ENCODE measurements at regions not wholly inside any gene's neighbourhood (a gene's known extent, or its start where the extent isn't known, plus 50 kb on each side); places are given as distances from the start of the nearest gene placed in this dataset.

DNA sequence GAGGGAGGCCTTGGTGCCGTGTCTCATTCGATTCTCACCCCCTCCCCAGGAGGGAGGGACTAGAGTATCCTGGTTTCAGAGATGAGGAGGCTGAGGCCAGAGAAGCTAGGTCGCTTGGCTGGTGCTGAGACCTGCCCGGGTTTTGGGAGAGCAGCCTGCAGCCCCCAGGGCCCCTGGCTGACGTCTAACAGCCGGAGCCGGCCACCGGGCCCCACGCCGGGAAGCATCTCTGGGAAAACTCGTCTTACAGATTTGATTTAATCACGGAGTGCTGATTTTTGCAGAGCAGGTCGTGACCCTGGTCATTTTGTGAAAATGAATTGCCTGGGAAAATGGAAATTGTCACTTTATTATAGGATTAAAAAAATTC is 97.5 kb downstream of the MICALL2 start:
- Mint-ChIP-seq H3K27ac (no peak overlapping the region), H3K9me3 (peaks cover 3% of the 10 kb centered on the region), H3K27me3 (ENCODE audit: low read depth) (peaks cover 5% of the 10 kb centered on the region), H3K4me1 (ENCODE audit: low read depth) (no peaks in the 10 kb centered on the region), H3K36me3 (ENCODE audit: low read depth) (no peaks in the 10 kb centered on the region), H3K4me3 (no peak overlapping the region)

DNA sequence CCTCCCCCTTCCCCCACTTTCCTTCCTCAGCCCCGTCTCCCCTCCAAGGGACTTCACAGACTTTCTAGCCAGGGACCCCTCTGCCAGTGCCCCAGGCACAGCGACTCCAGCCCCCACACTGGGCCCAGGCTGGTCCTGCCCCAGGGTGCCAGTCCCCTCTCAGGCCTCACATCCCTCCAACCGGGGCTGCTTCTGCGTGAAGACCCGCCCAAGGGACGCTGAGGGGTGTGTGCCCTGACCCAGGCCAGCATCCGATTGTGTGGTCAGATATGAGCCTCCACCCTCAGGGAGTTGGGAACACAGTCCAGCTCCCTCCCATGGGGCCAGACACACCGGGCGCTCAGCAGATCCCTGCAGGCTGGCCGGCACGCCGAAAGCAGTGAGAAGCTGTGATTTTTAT is 97.0 kb downstream of the MICALL2 start:
- Mint-ChIP-seq H3K36me3 (ENCODE audit: low read depth) (no peaks in the 10 kb centered on the region), H3K4me3 (no peak overlapping the region), H3K27ac (no peak overlapping the region), H3K27me3 (ENCODE audit: low read depth) (peaks cover 8% of the 10 kb centered on the region), H3K4me1 (ENCODE audit: low read depth) (no peaks in the 10 kb centered on the region), H3K9me3 (peaks cover 3% of the 10 kb centered on the region)

- no peak overlapping the region for H3K27ac Mint-ChIP-seq
- H3K4me3 Mint-ChIP-seq, result no peak overlapping the region
- peaks cover 16% of the 10 kb centered on the region for H3K27me3 Mint-ChIP-seq (ENCODE audit: low read depth)
- peaks cover 3% of the 10 kb centered on the region for H3K9me3 Mint-ChIP-seq
- no peaks in the 10 kb centered on the region for H3K4me1 Mint-ChIP-seq (ENCODE audit: low read depth)
- H3K36me3 Mint-ChIP-seq (ENCODE audit: low read depth), result no peaks in the 10 kb centered on the region
These were observed 95.0 kb downstream of the MICALL2 start for GRCh38 chr7:1364068-1364905.

DNA sequence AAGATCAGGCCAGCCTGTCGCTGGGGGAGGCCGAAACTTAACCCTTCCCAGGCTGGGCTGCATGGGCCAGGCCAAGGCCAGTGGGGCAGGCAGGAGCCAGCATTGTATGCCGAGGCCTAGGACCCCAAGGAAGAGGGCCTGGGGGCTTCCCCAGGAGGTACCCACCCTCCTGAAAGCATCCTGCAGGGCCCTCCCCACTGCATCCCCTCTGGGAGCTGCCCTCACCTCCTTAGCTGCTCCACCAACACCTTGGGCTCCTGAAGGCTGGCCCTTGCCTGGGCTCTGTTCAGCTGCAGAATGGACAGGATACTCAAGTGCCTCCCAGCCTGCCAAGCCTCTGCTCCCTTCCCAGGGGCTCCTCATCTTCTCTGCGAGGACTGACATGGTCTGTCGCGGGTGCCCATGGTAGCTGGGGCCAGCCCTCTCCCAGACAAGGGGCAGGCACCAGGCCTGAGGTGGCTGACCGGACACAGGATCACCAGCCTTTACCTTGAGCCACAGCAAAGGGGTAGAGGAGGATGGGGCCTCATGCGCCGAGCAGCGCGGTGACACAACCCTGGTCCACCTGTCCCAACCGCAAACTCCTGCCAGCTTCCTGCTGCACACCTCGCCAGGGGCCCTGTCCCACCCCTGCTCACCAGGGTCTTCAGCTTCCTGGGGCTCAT is 94.2 kb downstream of the MICALL2 start:
- H3K4me1 Mint-ChIP-seq (ENCODE audit: low read depth), result no peaks in the 10 kb centered on the region
- H3K36me3 Mint-ChIP-seq (ENCODE audit: low read depth), result no peaks in the 10 kb centered on the region

GRCh38 chr7:1365846-1366245 is 93.4 kb downstream of the MICALL2 start:
- no peak overlapping the region for H3K27ac Mint-ChIP-seq
- H3K4me3 Mint-ChIP-seq, result no peak overlapping the region
- peaks cover 3% of the 10 kb centered on the region for H3K9me3 Mint-ChIP-seq
- no peaks in the 10 kb centered on the region for H3K4me1 Mint-ChIP-seq (ENCODE audit: low read depth)
- H3K36me3 Mint-ChIP-seq (ENCODE audit: low read depth), result no peaks in the 10 kb centered on the region
- H3K27me3 Mint-ChIP-seq (ENCODE audit: low read depth), result peaks cover 20% of the 10 kb centered on the region

More for the DNA sequence above, 94.2 kb downstream of the MICALL2 start:
- H3K4me3 Mint-ChIP-seq, result no peak overlapping the region
- H3K27me3 Mint-ChIP-seq (ENCODE audit: low read depth), result peaks cover 16% of the 10 kb centered on the region
- H3K27ac Mint-ChIP-seq, result no peak overlapping the region
- peaks cover 3% of the 10 kb centered on the region for H3K9me3 Mint-ChIP-seq

GRCh38 chr7:1366801-1367405 is 92.4 kb downstream of the MICALL2 start:
- Mint-ChIP-seq H3K4me1 (ENCODE audit: low read depth) (no peaks in the 10 kb centered on the region), H3K4me3 (no peak overlapping the region), H3K27me3 (ENCODE audit: low read depth) (peaks cover 20% of the 10 kb centered on the region), H3K27ac (no peak overlapping the region), H3K9me3 (peaks cover 3% of the 10 kb centered on the region), H3K36me3 (ENCODE audit: low read depth) (no peaks in the 10 kb centered on the region)

DNA sequence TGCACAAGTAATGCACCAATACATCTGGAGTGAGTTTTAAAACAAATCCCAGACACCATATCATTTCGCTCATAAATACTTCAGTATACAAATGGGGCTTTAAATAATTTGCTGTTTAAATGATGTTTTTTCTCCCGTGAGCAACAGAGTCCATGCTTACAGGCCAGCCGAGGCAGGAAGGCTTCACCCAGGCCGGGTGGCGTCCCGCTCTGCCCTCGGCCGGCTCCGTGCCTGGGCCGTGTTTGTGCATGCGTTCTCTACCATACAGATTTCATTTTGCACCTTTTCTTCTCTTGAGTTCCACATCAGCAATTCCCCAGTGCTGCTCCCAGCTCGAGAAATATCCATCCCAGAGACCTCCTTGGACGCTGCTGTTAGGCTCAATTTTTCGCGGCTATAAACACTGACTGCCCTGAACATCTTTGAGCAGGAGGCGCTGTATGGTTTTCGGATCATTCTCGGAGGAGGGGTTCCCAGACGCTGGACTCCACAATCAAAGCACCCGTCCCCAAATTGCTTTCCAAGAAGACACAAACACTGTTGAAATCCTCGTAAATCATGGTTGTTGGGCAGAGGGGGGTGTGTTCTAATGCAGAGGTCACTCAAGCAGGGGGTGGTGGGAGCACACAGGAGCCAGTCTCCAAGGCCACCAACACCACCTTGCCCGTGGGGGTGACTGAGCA is 91.6 kb downstream of the MICALL2 start:
- Mint-ChIP-seq H3K27ac (no peak overlapping the region), H3K36me3 (ENCODE audit: low read depth) (no peaks in the 10 kb centered on the region), H3K4me1 (ENCODE audit: low read depth) (no peaks in the 10 kb centered on the region), H3K4me3 (no peak overlapping the region), H3K27me3 (ENCODE audit: low read depth) (peaks cover 20% of the 10 kb centered on the region), H3K9me3 (peaks cover 3% of the 10 kb centered on the region)

- Mint-ChIP-seq H3K9me3 (peaks cover 3% of the 10 kb centered on the region), H3K4me1 (ENCODE audit: low read depth) (no peaks in the 10 kb centered on the region), H3K27me3 (ENCODE audit: low read depth) (peaks cover 20% of the 10 kb centered on the region), H3K36me3 (ENCODE audit: low read depth) (no peaks in the 10 kb centered on the region), H3K27ac (no peak overlapping the region), H3K4me3 (no peak overlapping the region)
These were observed 91.0 kb downstream of the MICALL2 start for GRCh38 chr7:1368184-1368681.

GRCh38 chr7:1368682-1369571 is 90.3 kb downstream of the MICALL2 start:
- Mint-ChIP-seq H3K4me3 (no peak overlapping the region), H3K36me3 (ENCODE audit: low read depth) (no peaks in the 10 kb centered on the region), H3K9me3 (peaks cover 3% of the 10 kb centered on the region), H3K4me1 (ENCODE audit: low read depth) (no peaks in the 10 kb centered on the region), H3K27ac (no peak overlapping the region), H3K27me3 (ENCODE audit: low read depth) (peaks cover 20% of the 10 kb centered on the region)

- H3K36me3 Mint-ChIP-seq (ENCODE audit: low read depth), result no peaks in the 10 kb centered on the region
- H3K27me3 Mint-ChIP-seq (ENCODE audit: low read depth), result peaks cover 20% of the 10 kb centered on the region
- peaks cover 3% of the 10 kb centered on the region for H3K9me3 Mint-ChIP-seq
- H3K27ac Mint-ChIP-seq, result no peak overlapping the region
- no peak overlapping the region for H3K4me3 Mint-ChIP-seq
- H3K4me1 Mint-ChIP-seq (ENCODE audit: low read depth), result no peaks in the 10 kb centered on the region
These were observed 89.2 kb downstream of the MICALL2 start for GRCh38 chr7:1369916-1370657.

DNA sequence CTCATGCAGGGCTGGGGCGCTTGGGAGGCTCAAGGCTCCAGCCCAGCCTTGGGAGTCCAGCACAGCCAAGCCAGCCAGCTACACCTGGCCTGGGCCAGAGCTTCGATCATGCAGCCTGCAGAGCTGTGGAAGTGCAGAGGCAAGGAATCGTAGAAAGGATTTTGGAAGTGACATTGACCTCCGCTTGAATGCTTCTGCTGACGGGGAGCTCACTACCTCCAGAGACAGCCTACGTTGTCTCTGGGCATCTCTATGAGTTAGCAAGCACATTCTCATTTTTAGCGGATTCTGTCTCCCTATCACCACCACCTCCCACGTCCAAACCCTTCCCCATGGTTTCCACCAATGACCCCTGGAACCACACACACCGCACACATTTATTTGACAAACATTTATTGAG is 88.5 kb downstream of the MICALL2 start:
- H3K36me3 Mint-ChIP-seq (ENCODE audit: low read depth), result no peaks in the 10 kb centered on the region
- H3K27me3 Mint-ChIP-seq (ENCODE audit: low read depth), result peaks cover 20% of the 10 kb centered on the region
- peaks cover 3% of the 10 kb centered on the region for H3K9me3 Mint-ChIP-seq
- no peak overlapping the region for H3K27ac Mint-ChIP-seq
- no peak overlapping the region for H3K4me3 Mint-ChIP-seq
- H3K4me1 Mint-ChIP-seq (ENCODE audit: low read depth), result no peaks in the 10 kb centered on the region

- Mint-ChIP-seq H3K36me3 (ENCODE audit: low read depth) (no peaks in the 10 kb centered on the region), H3K27me3 (ENCODE audit: low read depth) (peaks cover 14% of the 10 kb centered on the region), H3K9me3 (no peaks in the 10 kb centered on the region), H3K4me3 (no peak overlapping the region), H3K4me1 (ENCODE audit: low read depth) (no peaks in the 10 kb centered on the region), H3K27ac (no peak overlapping the region)
These were observed 87.2 kb downstream of the MICALL2 start for GRCh38 chr7:1372063-1372462.

- Mint-ChIP-seq H3K36me3 (ENCODE audit: low read depth) (no peaks in the 10 kb centered on the region), H3K4me1 (ENCODE audit: low read depth) (no peaks in the 10 kb centered on the region), H3K4me3 (no peak overlapping the region), H3K27ac (no peak overlapping the region), H3K27me3 (ENCODE audit: low read depth) (peaks cover 7% of the 10 kb centered on the region), H3K9me3 (no peaks in the 10 kb centered on the region)
These were observed 86.4 kb downstream of the MICALL2 start for GRCh38 chr7:1372671-1373379.
